ENCODE measurements at regions not wholly inside any gene's neighbourhood (a gene's known extent, or its start where the extent isn't known, plus 50 kb on each side); places are given as distances from the start of the nearest gene placed in this dataset.

DNA sequence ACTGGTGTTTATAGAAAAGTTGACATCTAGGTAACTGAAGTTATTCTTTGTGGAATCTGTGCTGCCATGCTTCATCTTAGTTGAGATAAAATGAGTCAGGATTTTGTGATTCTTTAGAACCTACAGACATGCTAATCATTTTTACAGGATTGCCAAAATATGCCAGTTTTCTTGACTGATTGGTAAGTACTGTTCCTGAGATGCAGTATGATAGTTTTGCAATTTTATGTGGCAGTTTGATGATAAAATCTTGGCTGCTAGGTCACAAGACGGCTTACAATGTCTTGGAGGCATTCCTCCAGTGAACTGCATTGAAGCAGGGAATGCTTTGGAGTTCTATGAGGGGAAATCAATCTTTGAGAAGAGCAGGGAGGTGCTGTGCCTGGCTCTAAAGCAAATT is 104.4 kb upstream of the ESX1 start:
- H3K4me3 ChIP-seq: no peak overlapping the region
- H3K4me1 ChIP-seq: no peaks in the 10 kb centered on the region

DNA sequence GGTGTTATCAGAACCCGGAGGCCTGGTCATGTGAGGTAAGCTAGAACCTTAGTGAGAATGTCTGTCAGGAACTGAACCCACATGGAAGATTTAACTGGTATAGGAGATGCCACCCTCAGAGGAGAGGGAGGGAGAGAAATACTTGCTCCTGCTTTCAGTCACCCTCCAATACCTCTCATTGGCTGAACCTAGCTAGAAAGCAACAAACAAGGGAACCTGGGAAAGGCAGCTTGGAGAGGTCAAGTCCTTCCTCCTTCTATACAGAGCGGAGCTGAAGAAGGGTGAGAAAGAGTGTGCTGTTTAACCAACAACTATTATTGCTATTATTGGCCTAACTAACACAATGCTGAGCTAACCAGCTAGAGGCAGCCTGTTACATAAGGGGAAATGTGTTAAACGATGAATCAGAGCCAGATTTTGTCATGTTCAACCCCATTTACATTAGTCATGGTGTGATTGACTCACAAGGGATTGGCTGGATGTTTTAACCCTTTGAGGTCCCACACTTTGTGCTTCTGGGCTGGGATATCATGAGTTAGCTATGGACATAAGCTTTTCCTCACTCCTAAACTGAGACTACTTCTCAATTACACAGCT is 96.5 kb upstream of the ESX1 start:
- Histone ChIP-seq H3K27me3 (ENCODE audit: low read depth) (no peaks in the 10 kb centered on the region), H3K9me3 (replicated peaks) (no peaks in the 10 kb centered on the region), H3K27ac (replicated peaks) (no peak overlapping the region), H3K4me1 (no peaks in the 10 kb centered on the region), H3K4me3 (no peak overlapping the region), H3K36me3 (no peaks in the 10 kb centered on the region)
- intact Hi-C loops (cut with micrococcal nuclease): no loop called here
- DNase-seq: no peak
- TF ChIP-seq, protein P1, sequence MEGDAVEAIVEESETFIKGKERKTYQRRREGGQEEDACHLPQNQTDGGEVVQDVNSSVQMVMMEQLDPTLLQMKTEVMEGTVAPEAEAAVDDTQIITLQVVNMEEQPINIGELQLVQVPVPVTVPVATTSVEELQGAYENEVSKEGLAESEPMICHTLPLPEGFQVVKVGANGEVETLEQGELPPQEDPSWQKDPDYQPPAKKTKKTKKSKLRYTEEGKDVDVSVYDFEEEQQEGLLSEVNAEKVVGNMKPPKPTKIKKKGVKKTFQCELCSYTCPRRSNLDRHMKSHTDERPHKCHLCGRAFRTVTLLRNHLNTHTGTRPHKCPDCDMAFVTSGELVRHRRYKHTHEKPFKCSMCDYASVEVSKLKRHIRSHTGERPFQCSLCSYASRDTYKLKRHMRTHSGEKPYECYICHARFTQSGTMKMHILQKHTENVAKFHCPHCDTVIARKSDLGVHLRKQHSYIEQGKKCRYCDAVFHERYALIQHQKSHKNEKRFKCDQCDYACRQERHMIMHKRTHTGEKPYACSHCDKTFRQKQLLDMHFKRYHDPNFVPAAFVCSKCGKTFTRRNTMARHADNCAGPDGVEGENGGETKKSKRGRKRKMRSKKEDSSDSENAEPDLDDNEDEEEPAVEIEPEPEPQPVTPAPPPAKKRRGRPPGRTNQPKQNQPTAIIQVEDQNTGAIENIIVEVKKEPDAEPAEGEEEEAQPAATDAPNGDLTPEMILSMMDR (IDR thresholded peaks at IDR 0.05; ENCODE audit: borderline replicate concordance): no peak

More for the DNA sequence above, 104.4 kb upstream of the ESX1 start:
- no peaks in the 10 kb centered on the region for H3K9me3 ChIP-seq (replicated peaks)
- H3K27ac ChIP-seq (replicated peaks): no peak overlapping the region
- TF ChIP-seq, protein P1 (IDR thresholded peaks at IDR 0.05; ENCODE audit: borderline replicate concordance): no peak
- no peaks in the 10 kb centered on the region for H3K27me3 ChIP-seq (ENCODE audit: low read depth)
- no peaks in the 10 kb centered on the region for H3K36me3 ChIP-seq
- no peak for DNase-seq
- intact Hi-C loops (cut with micrococcal nuclease): no loop called here

DNA sequence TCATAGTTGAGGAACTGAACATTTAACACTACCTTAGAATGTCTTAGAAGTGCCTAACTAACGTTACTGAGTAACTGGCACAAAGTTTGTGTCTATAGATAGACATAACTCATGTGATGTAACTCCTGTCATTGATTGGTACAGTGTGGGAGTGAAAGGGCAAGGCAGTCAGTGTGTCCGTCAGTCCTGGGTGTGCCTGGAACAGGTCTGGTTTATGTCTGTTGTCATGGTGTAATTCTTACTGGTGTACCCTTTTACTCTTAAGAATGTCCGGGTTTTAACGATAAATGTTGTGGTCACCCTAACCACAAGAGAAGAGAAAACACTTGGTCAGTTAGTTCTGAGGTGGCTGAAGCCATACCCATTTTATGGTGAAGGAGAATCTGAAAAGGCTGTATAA is 93.1 kb upstream of the ESX1 start:
- intact Hi-C loops (cut with micrococcal nuclease): no loop called here
- Histone ChIP-seq H3K4me3 (no peak overlapping the region), H3K4me1 (no peaks in the 10 kb centered on the region), H3K36me3 (no peaks in the 10 kb centered on the region), H3K9me3 (replicated peaks) (no peaks in the 10 kb centered on the region), H3K27ac (replicated peaks) (no peak overlapping the region), H3K27me3 (ENCODE audit: low read depth) (no peaks in the 10 kb centered on the region)
- TF ChIP-seq, protein P1 (IDR thresholded peaks at IDR 0.05; ENCODE audit: borderline replicate concordance): no peak
- DNase-seq: no peak

DNA sequence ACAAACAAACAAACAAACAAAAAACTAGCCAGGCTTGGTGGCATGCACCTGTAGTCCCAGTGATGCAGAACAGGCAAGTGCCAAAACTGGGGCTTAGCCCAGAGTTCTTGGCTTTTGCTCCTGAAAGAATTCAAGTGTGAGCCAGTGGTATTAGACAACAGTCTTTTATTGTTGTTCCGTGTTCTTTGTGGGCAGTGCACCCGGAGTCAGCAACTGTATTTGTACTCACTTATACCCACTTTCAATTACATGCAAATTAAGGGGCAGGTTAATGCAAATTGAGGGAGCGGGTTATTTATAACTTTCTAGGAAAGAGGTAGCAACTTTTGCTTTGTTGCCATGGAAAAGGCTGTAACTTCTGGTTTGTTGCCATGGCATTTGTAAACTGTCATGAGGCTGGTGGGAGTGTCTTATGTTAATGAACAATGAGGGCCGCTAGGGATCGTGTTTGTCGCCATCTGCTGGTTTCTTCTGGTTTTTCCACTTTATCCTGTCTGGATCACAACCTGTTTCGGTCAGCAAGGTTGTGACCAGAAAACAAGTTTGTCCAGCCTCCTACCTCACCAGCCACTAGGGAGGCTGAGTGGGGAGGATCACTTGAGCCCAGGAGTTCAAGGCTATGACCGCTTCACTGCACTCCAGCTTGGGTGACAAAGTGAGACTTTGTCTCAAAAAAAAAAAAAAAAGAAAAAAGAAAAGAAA is 88.8 kb upstream of the ESX1 start:
- no peaks in the 10 kb centered on the region for H3K9me3 ChIP-seq (replicated peaks)
- H3K36me3 ChIP-seq: no peaks in the 10 kb centered on the region
- no peak overlapping the region for H3K4me3 ChIP-seq
- no peaks in the 10 kb centered on the region for H3K27me3 ChIP-seq (ENCODE audit: low read depth)
- no peaks in the 10 kb centered on the region for H3K4me1 ChIP-seq
- no peak for DNase-seq
- no peak overlapping the region for H3K27ac ChIP-seq (replicated peaks)
- intact Hi-C loops (cut with micrococcal nuclease): loop anchor here (5.0 kb wide), 1 partner anchor 146 kb away; no protein-coding TSS in a partner anchor
- TF ChIP-seq, protein P1 (IDR thresholded peaks at IDR 0.05; ENCODE audit: borderline replicate concordance): peak; percentile 53

DNA sequence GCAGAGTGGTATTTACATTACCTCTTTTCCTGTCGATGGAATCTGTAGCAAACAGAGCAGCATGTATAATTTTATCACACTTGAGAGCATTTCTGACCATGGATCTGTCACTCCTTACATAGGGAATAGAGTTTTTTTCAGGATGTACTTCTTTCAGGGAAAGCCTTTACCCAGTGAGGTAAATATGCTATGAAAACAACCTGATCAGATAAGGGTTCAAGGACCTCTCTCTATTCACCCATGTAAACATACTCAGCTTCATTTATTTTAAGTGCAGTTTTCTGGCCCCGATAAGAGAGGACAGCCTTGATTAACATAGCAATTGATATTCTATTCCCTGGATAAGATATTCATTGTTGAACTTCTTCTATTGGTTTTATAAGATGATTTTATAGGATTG is 87.3 kb upstream of the ESX1 start:
- Histone ChIP-seq H3K27ac (replicated peaks) (no peak overlapping the region), H3K9me3 (replicated peaks) (no peaks in the 10 kb centered on the region), H3K4me3 (no peak overlapping the region), H3K4me1 (no peaks in the 10 kb centered on the region), H3K27me3 (ENCODE audit: low read depth) (no peaks in the 10 kb centered on the region), H3K36me3 (no peaks in the 10 kb centered on the region)
- no peak for DNase-seq
- TF ChIP-seq, protein P1 (IDR thresholded peaks at IDR 0.05; ENCODE audit: borderline replicate concordance): no peak
- intact Hi-C loops (cut with micrococcal nuclease): loop anchor here (5.0 kb wide), 1 partner anchor 145 kb away; no protein-coding TSS in a partner anchor
